ENCODE measurements at regions not wholly inside any gene's neighbourhood (a gene's known extent, or its start where the extent isn't known, plus 50 kb on each side); places are given as distances from the start of the nearest gene placed in this dataset.

GRCh38 chr5:126311766-126312165 is 111.4 kb upstream of the GRAMD2B start:
- no peak for TF ChIP-seq POLR2A (IDR thresholded peaks at IDR 0.05; ENCODE audit: low read depth, low read length)
- TF ChIP-seq TAF1 (IDR thresholded peaks at IDR 0.05; ENCODE audit: borderline replicate concordance, low read depth, low read length): no peak
- TF ChIP-seq POLR2AphosphoS5 (IDR thresholded peaks at IDR 0.05; ENCODE audit: low read depth, low read length): no peak

Data from GM12892 (cell line).